Neutrophil (primary cell): ENCODE measurements at regions not wholly inside any gene's neighbourhood (a gene's known extent, or its start where the extent isn't known, plus 50 kb on each side); places are given as distances from the start of the nearest gene placed in this dataset.
"Not testable (repeated sequence)": the region's sequence is repeated elsewhere in the genome, so short reads cannot be mapped to it uniquely, and the experiment has no call there.

Source experiments
- H3K27ac ChIP-seq: fragments of 200-600 bp; sonication (generic); 2 replicates; pipeline ENCODE4 v1.5.1; 2016; ENCODE audit warnings: mild to moderate bottlenecking, moderate library complexity
- H3K27me3 ChIP-seq: fragments of 200-600 bp; sonication (generic); 2 replicates; pipeline ENCODE4 v1.6.0; 2016; ENCODE audit warnings: mild to moderate bottlenecking
- H3K36me3 ChIP-seq: fragments of 200-600 bp; sonication (generic); 2 replicates; pipeline ENCODE4 v1.5.1; 2017
- H3K4me1 ChIP-seq, 2 experiments: fragments of 200-600 bp in 1 of 2; sonication (generic) in 1 of 2; 1 replicate in 1 of 2; 2 replicates in 1 of 2; pipeline versions ENCODE4 v1.5.1 to v1.6.1; 2013 to 2016; ENCODE audit warnings: low read depth in 1 of 2, low read length in 1 of 2, mild to moderate bottlenecking in 1 of 2, moderate library complexity in 1 of 2; ENCODE audit not compliant: control insufficient read depth in 1 of 2, insufficient read depth in 1 of 2
- H3K4me3 ChIP-seq, 2 experiments: fragments of 200-600 bp in 1 of 2; sonication (generic) in 1 of 2; 1 replicate in 1 of 2; 2 replicates in 1 of 2; pipeline ENCODE4 v1.5.1; 2013 to 2016; ENCODE audit warnings: low read depth in 1 of 2, low read length in 1 of 2, mild to moderate bottlenecking in 1 of 2, moderate library complexity in 1 of 2
- H3K9me3 ChIP-seq: fragments of 200-600 bp; sonication (generic); 2 replicates; pipeline ENCODE4 v1.5.1; 2016
- TF ChIP-seq, protein P1 (sequence below): fragments of 200-600 bp; sonication (generic); IDR thresholded peaks from 2 replicates; pipeline ENCODE4 v1.5.1; 2016; ENCODE audit warnings: antibody characterized with exemption

GRCh38 chr5:135171336-135171735 is 137.3 kb upstream of the PITX1 start:
- TF ChIP-seq, protein P1, sequence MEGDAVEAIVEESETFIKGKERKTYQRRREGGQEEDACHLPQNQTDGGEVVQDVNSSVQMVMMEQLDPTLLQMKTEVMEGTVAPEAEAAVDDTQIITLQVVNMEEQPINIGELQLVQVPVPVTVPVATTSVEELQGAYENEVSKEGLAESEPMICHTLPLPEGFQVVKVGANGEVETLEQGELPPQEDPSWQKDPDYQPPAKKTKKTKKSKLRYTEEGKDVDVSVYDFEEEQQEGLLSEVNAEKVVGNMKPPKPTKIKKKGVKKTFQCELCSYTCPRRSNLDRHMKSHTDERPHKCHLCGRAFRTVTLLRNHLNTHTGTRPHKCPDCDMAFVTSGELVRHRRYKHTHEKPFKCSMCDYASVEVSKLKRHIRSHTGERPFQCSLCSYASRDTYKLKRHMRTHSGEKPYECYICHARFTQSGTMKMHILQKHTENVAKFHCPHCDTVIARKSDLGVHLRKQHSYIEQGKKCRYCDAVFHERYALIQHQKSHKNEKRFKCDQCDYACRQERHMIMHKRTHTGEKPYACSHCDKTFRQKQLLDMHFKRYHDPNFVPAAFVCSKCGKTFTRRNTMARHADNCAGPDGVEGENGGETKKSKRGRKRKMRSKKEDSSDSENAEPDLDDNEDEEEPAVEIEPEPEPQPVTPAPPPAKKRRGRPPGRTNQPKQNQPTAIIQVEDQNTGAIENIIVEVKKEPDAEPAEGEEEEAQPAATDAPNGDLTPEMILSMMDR = no peak
- Histone ChIP-seq H3K36me3 (no peaks in the 10 kb centered on the region), H3K4me3 (no peak overlapping the region), H3K4me1 (no peaks in the 10 kb centered on the region), H3K27ac (no peak overlapping the region), H3K27me3 (peaks cover 81% of the 10 kb centered on the region), H3K9me3 (no peaks in the 10 kb centered on the region)

DNA sequence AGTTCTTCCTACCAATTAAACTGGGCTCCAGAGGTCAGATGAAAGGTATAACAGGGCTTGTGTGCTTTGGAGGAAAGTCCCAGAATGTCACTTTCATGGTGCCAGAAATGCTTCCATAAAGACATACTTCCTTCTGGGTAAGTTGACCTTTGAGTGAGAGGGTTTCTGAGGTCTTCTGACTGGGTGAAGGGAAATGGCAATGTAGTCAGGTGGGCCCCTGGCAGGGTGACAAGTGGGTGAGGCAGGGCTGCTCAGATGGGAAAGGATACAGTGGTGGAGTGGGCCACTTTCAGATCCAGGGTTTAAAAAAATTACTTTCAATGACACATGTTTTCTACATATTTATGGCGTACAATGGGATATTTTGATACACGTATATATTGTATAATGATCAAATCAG is 136.5 kb upstream of the PITX1 start:
- no peak overlapping the region for H3K27ac ChIP-seq
- H3K4me1 ChIP-seq = no peaks in the 10 kb centered on the region
- no peak overlapping the region for H3K4me3 ChIP-seq
- TF ChIP-seq, protein P1 = no peak
- peaks cover 88% of the 10 kb centered on the region for H3K27me3 ChIP-seq
- no peaks in the 10 kb centered on the region for H3K36me3 ChIP-seq
- H3K9me3 ChIP-seq = no peaks in the 10 kb centered on the region

DNA sequence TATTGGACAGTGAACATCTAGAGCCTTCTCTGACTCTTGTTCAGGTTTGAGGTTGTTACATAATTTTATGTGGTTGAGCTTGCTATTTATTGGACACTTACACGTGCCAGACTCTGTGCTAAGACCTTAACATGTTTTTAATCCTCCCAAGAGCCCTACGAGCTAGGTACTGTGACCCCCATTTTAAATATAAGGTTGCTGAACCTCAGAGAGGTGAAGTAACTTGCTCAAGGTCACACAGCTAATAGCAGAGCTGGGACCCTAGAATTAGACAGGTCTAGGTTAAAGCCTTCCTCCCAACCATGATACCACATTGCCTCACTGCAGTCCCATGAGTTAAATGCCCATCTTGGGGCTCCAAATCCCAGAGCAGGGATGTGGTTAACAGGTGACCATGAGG is 135.7 kb upstream of the PITX1 start:
- H3K27me3 ChIP-seq = peaks cover 88% of the 10 kb centered on the region
- TF ChIP-seq, protein P1 = no peak

DNA sequence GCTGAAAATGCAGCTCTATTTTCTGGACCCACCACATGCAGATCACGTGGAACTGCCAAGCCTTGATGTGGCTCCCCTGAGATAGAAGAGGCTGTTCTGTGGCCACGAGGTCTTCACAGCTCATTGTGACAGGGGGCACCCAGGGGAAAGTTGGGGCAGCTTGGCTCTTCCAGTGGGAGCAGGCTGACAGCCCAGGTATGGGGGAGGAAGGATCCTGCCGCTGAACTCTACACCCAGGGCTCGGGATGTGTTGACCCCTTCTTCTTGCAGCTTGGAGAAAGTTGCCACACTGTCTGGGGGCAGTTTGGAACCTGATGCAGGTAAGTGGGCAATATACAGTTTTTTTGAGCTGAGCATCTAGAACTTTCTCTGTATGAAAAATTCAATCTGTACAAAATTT is 133.6 kb upstream of the PITX1 start:
- TF ChIP-seq, protein P1 = no peak
- Histone ChIP-seq H3K27me3 (peaks cover 75% of the 10 kb centered on the region), H3K36me3 (no peaks in the 10 kb centered on the region), H3K4me1 (no peaks in the 10 kb centered on the region), H3K9me3 (no peaks in the 10 kb centered on the region), H3K4me3 (no peak overlapping the region), H3K27ac (no peak overlapping the region)

More for the DNA sequence above, 135.7 kb upstream of the PITX1 start:
- Histone ChIP-seq H3K9me3 (no peaks in the 10 kb centered on the region), H3K4me3 (no peak overlapping the region), H3K36me3 (no peaks in the 10 kb centered on the region), H3K27ac (no peak overlapping the region), H3K4me1 (no peaks in the 10 kb centered on the region)

DNA sequence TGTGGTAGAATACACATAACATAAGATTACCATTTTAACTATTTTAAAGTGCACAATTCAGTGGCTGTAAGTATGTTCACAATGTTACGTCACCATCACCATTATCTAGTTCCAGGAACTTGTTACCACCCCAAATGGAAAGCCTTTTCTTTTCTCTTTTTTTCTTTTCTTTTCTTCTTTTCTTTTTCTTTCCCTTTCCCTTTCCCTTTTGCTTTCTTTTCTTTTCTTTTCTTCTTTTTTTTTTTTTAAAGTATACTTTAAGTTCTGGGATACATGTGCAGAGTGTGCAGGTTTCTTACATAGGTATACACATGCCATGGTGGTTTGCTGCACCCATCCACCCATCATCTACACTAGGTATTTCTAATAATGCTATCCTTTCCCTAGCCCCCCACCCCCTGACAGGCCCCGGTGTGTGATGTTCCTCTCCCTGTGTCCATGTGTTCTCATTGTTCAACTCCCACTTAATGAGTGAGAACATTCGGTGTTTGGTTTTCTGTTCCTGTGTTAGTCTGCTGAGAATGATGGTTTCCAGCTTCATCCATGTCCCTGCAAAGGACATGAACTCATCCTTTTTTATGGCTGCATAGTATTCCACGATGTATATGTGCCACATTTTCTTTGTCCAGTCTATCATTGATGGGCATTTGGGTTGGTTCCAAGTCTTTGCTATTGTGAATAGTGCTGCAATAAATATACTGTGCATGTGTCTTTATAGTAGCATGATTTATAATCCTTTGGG is 131.0 kb upstream of the PITX1 start:
- Histone ChIP-seq H3K27me3 (peaks cover 62% of the 10 kb centered on the region), H3K4me1 (peaks cover 7 to 12% of the 10 kb centered on the region in 2 experiments)
- H3K4me3 ChIP-seq, H3K9me3 ChIP-seq, H3K27ac ChIP-seq, H3K36me3 ChIP-seq: not testable (repeated sequence)

- Histone ChIP-seq H3K9me3 (no peaks in the 10 kb centered on the region), H3K36me3 (no peaks in the 10 kb centered on the region), H3K4me3 (no peak overlapping the region), H3K4me1 (peaks cover 7 to 12% of the 10 kb centered on the region in 2 experiments), H3K27ac (no peak overlapping the region), H3K27me3 (peaks cover 51% of the 10 kb centered on the region)
- TF ChIP-seq, protein P1 = no peak
Measured at GRCh38 chr5:135163964-135164363, 129.9 kb upstream of the PITX1 start.
